HCT116 (cell line): ENCODE measurements at regions not wholly inside any gene's neighbourhood (a gene's known extent, or its start where the extent isn't known, plus 50 kb on each side); places are given as distances from the start of the nearest gene placed in this dataset.

ENCODE experiments used
- ATAC-seq: fragments of 200-7000 bp; cut with Tn5 transposase; 2 replicates; pipeline ENCODE4 v1.9.1; 2020; ENCODE audit warnings: mild to moderate bottlenecking, moderate library complexity
- BruUV-seq: library from RNA; stranded (reverse); fragments of 400-500 nt; replicated peaks from 2 replicates; lab custom pipeline; 2021; lab: Mats Ljungman, UMichigan
- CTCF ChIA-PET: fragments of 300-600 bp; sonication (Branson Sonifier 250); formaldehyde crosslinking; loops from one replicate; lab custom pipeline; 2021; ENCODE audit warnings: antibody characterized with exemption; lab: Charles Lee
- POLR2A ChIA-PET: fragments of 300-600, 350-600 bp; sonication (Branson Sonifier 250); formaldehyde crosslinking; loops from one replicate; lab custom pipeline; 2021; ENCODE audit warnings: antibody characterized with exemption; lab: Charles Lee
- RAD21 ChIA-PET, 2 experiments: fragments of 300-600 bp; sonication (Branson Sonifier 250); formaldehyde crosslinking; loops; one replicate each; lab custom pipeline; 2023; ENCODE audit warnings: low total read pairs in 2 of 2; ENCODE audit not compliant: uncharacterized antibody in 2 of 2, unreplicated experiment in 2 of 2, low non-redundant PET in 1 of 2; lab: Charles Lee
- DNase-seq: peaks from one replicate; pipeline ENCODE4 v3.0.0-alpha.2; 2010; ENCODE audit warnings: low read depth, low spot score
- H2AFZ ChIP-seq: fragments of 200-600 bp; shearing (Covaris generic), sonication (generic); 2 replicates; pipeline ENCODE4 v1.6.1; 2017; ENCODE audit warnings: low read depth, mixed run types, mixed read lengths, antibody characterized with exemption, low read length; ENCODE audit not compliant: poor library complexity, severe bottlenecking
- H3K27ac ChIP-seq: 2 replicates; pipeline ENCODE4 v1.5.1; 2012; ENCODE audit warnings: low read depth, low read length
- H3K27me3 ChIP-seq: fragments of 200-600 bp; sonication (generic); 2 replicates; pipeline ENCODE4 v1.6.1; 2016; ENCODE audit warnings: mixed run types, low read length, mixed read lengths; ENCODE audit not compliant: insufficient read depth
- H3K36me3 ChIP-seq, 2 experiments: fragments of 200-500 bp in 1 of 2; fragments of 200-600 bp in 1 of 2; sonication (Bioruptor generic) in 1 of 2; sonication (generic) in 1 of 2; 2 replicates each; pipeline versions ENCODE4 v1.5.1 to v1.6.1; 2014 to 2016; ENCODE audit warnings: low read length in 2 of 2, inconsistent platforms in 1 of 2, mixed read lengths in 1 of 2, mixed run types in 1 of 2; ENCODE audit not compliant: insufficient read depth in 2 of 2, control insufficient read depth in 1 of 2
- H3K4me1 ChIP-seq, 2 experiments: fragments of 200-600 bp in 1 of 2; sonication (generic) in 1 of 2; 2 replicates each; pipeline versions ENCODE4 v1.5.1 to v1.6.1; 2012 to 2017; ENCODE audit warnings: low read length in 2 of 2, inconsistent platforms in 1 of 2, mild to moderate bottlenecking in 1 of 2, mixed read lengths in 1 of 2, mixed run types in 1 of 2, moderate library complexity in 1 of 2; ENCODE audit not compliant: insufficient read depth in 2 of 2, control insufficient read depth in 1 of 2
- H3K4me2 ChIP-seq: fragments of 200-600 bp; sonication (generic); 2 replicates; pipeline ENCODE4 v1.6.1; 2017; ENCODE audit warnings: mixed run types, low read length, mixed read lengths
- H3K4me3 ChIP-seq, 2 experiments: fragments of 200-600 bp in 1 of 2; sonication (generic) in 1 of 2; replicated peaks in 1 of 2; 2 replicates each; pipeline ENCODE4 v1.5.1; 2011 to 2016; ENCODE audit warnings: low read length in 2 of 2, control low read depth in 1 of 2, low read depth in 1 of 2, mild to moderate bottlenecking in 1 of 2, mixed read lengths in 1 of 2, mixed run types in 1 of 2
- H3K79me2 ChIP-seq: fragments of 200-600 bp; sonication (generic); 2 replicates; pipeline ENCODE4 v1.6.1; 2017; ENCODE audit warnings: mild to moderate bottlenecking, mixed run types, low read length, moderate library complexity, mixed read lengths; ENCODE audit not compliant: insufficient read depth
- H3K9ac ChIP-seq: fragments of 200-600 bp; sonication (generic); 2 replicates; pipeline ENCODE4 v1.6.1; 2016; ENCODE audit warnings: low read length, mixed read lengths
- H3K9me2 ChIP-seq: fragments of 200-600 bp; sonication (generic), shearing (Covaris generic); 2 replicates; pipeline ENCODE4 v1.6.1; 2017; ENCODE audit warnings: mixed run types, mild to moderate bottlenecking, moderate library complexity; ENCODE audit not compliant: insufficient read depth
- H3K9me3 ChIP-seq, 2 experiments: fragments of 200-500 bp in 1 of 2; fragments of 200-600 bp in 1 of 2; sonication (Bioruptor generic) in 1 of 2; sonication (generic) in 1 of 2; 2 replicates each; pipeline ENCODE4 v1.6.1; 2014 to 2017; ENCODE audit warnings: low read length in 2 of 2, mixed read lengths in 2 of 2, inconsistent platforms in 1 of 2, low read depth in 1 of 2, mild to moderate bottlenecking in 1 of 2, mixed run types in 1 of 2, moderate library complexity in 1 of 2; ENCODE audit not compliant: control insufficient read depth in 1 of 2, insufficient read depth in 1 of 2
- H4K20me1 ChIP-seq: fragments of 200-600 bp; sonication (generic), shearing (Covaris generic); 2 replicates; pipeline ENCODE4 v1.6.1; 2017; ENCODE audit warnings: mixed run types, mild to moderate bottlenecking, moderate library complexity; ENCODE audit not compliant: insufficient read depth
- EGR1 ChIP-seq: IDR thresholded peaks from 2 replicates; pipeline ENCODE4 v1.6.1; 2012; ENCODE audit warnings: low read depth
- ELF1 ChIP-seq: IDR thresholded peaks from 2 replicates; pipeline ENCODE4 v1.6.1; 2012; ENCODE audit warnings: low read depth, borderline replicate concordance
- EZH2 ChIP-seq: fragments of 200-600 bp; sonication (generic); IDR thresholded peaks from 2 replicates; pipeline ENCODE4 v1.6.1; 2017; ENCODE audit warnings: antibody characterized with exemption, mixed run types
- RAD21 ChIP-seq: IDR thresholded peaks from 2 replicates; pipeline ENCODE4 v1.6.1; 2012; ENCODE audit warnings: low read depth, mild to moderate bottlenecking
- SP1 ChIP-seq: IDR thresholded peaks from 2 replicates; pipeline ENCODE4 v1.6.1; 2012; ENCODE audit warnings: low read depth
- TCF7L2 ChIP-seq: IDR thresholded peaks from 2 replicates; pipeline ENCODE4 v1.7.0; 2011; ENCODE audit warnings: borderline replicate concordance, inconsistent platforms; ENCODE audit not compliant: insufficient read depth, insufficient read length; ENCODE audit errors: extremely low read depth
- intact Hi-C: fragments of 100-400 bp; cut with micrococcal nuclease; formaldehyde crosslinking; loops from 2 replicates; pipeline ENCODE4 v1.10.0; 2022
- TF ChIP-seq, protein P1 (sequence below), 3 experiments: fragments of 200-600 bp in 1 of 3; sonication (generic) in 1 of 3; IDR thresholded peaks in 2 of 3; conservative IDR thresholded peaks in 1 of 3; 2 replicates each; pipeline ENCODE4 v1.5.1; 2012 to 2017; ENCODE audit warnings: low read depth in 2 of 3, low read length in 2 of 3, antibody characterized with exemption in 1 of 3, borderline replicate concordance in 1 of 3, control low read depth in 1 of 3, mild to moderate bottlenecking in 1 of 3, mixed read lengths in 1 of 3, mixed run types in 1 of 3, moderate library complexity in 1 of 3; ENCODE audit not compliant: insufficient read depth in 1 of 3
- TF ChIP-seq, protein P2 (sequence below): IDR thresholded peaks from 2 replicates; pipeline ENCODE4 v1.6.1; 2012

DNA sequence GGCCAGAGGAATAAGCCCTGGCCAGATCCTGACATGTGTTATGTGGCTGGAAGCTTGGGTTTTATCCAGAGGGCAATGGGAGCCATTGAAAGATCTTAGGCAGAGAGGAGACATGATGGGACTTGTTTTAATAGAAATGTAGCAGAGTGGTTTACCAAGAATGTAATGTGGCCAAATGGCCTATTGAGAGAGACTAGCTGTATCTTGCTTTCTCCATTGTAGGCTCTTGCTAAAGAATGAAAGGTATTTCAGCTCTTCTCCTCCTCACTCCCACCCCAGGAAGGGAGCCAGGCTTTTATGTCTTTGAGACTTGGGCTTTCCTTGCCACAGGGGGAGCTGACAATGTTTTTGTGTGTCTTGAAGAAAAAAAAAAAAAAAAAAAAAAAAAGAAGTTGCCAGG is 82.3 kb downstream of the TRIM29 start:
- no peaks in the 10 kb centered on the region for H3K9me2 ChIP-seq
- no peaks in the 10 kb centered on the region for H3K36me3 ChIP-seq
- BruUV-seq = no TSS peak
- no peak overlapping the region for H3K27ac ChIP-seq
- POLR2A ChIA-PET = no interaction called here
- H3K4me1 ChIP-seq = peaks cover 0 to 8% of the 10 kb centered on the region in 2 experiments; a peak in 1 of 4 replicates
- H3K9ac ChIP-seq = no peak overlapping the region
- no peaks in the 10 kb centered on the region; the same call in 1 of the 2 replicates for H3K27me3 ChIP-seq
- H3K9me3 ChIP-seq = no peaks in the 10 kb centered on the region; a peak in 1 of 4 replicates
- intact Hi-C loops = no loop called here
- no peak overlapping the region for H3K4me3 ChIP-seq
- DNase-seq (no peak), ATAC-seq (no peak; the same call in 1 of the 2 replicates)
- RAD21 ChIA-PET = no interaction called here
- H4K20me1 ChIP-seq = no peaks in the 10 kb centered on the region
- no peak overlapping the region for H3K4me2 ChIP-seq
- TF ChIP-seq RAD21 (no peak), EGR1 (no peak), TCF7L2 (no peak)
- TF ChIP-seq, protein P1, sequence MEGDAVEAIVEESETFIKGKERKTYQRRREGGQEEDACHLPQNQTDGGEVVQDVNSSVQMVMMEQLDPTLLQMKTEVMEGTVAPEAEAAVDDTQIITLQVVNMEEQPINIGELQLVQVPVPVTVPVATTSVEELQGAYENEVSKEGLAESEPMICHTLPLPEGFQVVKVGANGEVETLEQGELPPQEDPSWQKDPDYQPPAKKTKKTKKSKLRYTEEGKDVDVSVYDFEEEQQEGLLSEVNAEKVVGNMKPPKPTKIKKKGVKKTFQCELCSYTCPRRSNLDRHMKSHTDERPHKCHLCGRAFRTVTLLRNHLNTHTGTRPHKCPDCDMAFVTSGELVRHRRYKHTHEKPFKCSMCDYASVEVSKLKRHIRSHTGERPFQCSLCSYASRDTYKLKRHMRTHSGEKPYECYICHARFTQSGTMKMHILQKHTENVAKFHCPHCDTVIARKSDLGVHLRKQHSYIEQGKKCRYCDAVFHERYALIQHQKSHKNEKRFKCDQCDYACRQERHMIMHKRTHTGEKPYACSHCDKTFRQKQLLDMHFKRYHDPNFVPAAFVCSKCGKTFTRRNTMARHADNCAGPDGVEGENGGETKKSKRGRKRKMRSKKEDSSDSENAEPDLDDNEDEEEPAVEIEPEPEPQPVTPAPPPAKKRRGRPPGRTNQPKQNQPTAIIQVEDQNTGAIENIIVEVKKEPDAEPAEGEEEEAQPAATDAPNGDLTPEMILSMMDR (IDR thresholded peaks at IDR 0.05 in 2 of 3, conservative IDR thresholded peaks at IDR 0.05 in 1 of 3; ENCODE audit: borderline replicate concordance in 1 of 3, insufficient read depth in 1 of 3, low read depth in 2 of 3, low read length in 2 of 3) = no peak
- TF ChIP-seq, protein P2, sequence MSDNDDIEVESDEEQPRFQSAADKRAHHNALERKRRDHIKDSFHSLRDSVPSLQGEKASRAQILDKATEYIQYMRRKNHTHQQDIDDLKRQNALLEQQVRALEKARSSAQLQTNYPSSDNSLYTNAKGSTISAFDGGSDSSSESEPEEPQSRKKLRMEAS = no peak
- no peaks in the 10 kb centered on the region for H3K79me2 ChIP-seq
- no peak overlapping the region for H2AFZ ChIP-seq
- CTCF ChIA-PET = interaction anchor here (0.6 kb wide), 1 partner anchor 57 kb away, joined by 3 read pairs; no protein-coding TSS in a partner anchor

DNA sequence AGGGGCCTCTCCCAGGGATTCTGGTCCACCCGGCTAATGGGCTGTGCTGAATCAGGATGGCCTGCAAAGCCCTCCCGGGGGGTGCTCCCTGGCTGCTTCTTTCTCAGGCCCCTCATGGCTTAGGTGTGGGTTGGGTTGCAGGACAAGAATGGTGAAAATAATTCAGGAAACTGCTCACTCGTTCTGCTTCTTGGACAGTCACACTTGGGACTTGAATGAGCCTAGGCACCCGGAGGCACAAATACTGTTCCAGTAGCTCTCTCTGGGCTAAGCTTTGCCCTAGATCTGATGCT is 83.2 kb downstream of the TRIM29 start:
- Histone ChIP-seq H3K4me1 (peaks cover 0 to 8% of the 10 kb centered on the region in 2 experiments; a peak in 1 of 4 replicates), H3K27ac (no peak overlapping the region), H3K27me3 (no peaks in the 10 kb centered on the region; the same call in 1 of the 2 replicates), H3K36me3 (no peaks in the 10 kb centered on the region), H3K4me2 (no peak overlapping the region), H3K4me3 (no peak overlapping the region), H3K9me3 (no peaks in the 10 kb centered on the region; a peak in 1 of 4 replicates), H3K9me2 (no peaks in the 10 kb centered on the region; the same call in 1 of the 2 replicates), H2AFZ (no peak overlapping the region), H4K20me1 (no peaks in the 10 kb centered on the region), H3K9ac (no peak overlapping the region), H3K79me2 (no peaks in the 10 kb centered on the region)
- TF ChIP-seq ELF1 (no peak), EZH2 (no peak), SP1 (no peak)
- intact Hi-C loops = no loop called here
- ChIA-PET CTCF (no interaction called here), POLR2A (no interaction called here), RAD21 (no interaction called here)
- BruUV-seq = no TSS peak
- DNase-seq = no peak
- no peak for ATAC-seq
